ENCODE measurements at regions not wholly inside any gene's neighbourhood (a gene's known extent, or its start where the extent isn't known, plus 50 kb on each side); places are given as distances from the start of the nearest gene placed in this dataset.

GRCh38 chr9:107632661-107633060 is 143.1 kb upstream of the KLF4 start:
- intact Hi-C loops (cut with DNase I) = no loop called here
- no peak for DNase-seq
- no peak for TF ChIP-seq CTCF (IDR thresholded peaks at IDR 0.05)

GRCh38 chr9:107632216-107632615 is 142.6 kb upstream of the KLF4 start:
- H3K36me3 ChIP-seq = no peaks in the 10 kb centered on the region
- intact Hi-C loops (cut with DNase I) = no loop called here
- no peak for DNase-seq

More at GRCh38 chr9:107632661-107633060, 143.1 kb upstream of the KLF4 start:
- Histone ChIP-seq H3K4me1 (peaks cover 3% of the 10 kb centered on the region), H3K9me3 (no peaks in the 10 kb centered on the region), H3K4me3 (no peak overlapping the region), H3K27me3 (no peaks in the 10 kb centered on the region), H3K9ac (ENCODE audit: low read depth in 2 of 2, low read length in 2 of 2) (no peak overlapping the region), H3K27ac (no peak overlapping the region), H3K36me3 (no peaks in the 10 kb centered on the region)

GRCh38 chr9:107631788-107632187 is 142.2 kb upstream of the KLF4 start:
- Histone ChIP-seq H3K27ac (no peak overlapping the region), H3K36me3 (no peaks in the 10 kb centered on the region), H3K4me1 (no peaks in the 10 kb centered on the region), H3K27me3 (no peaks in the 10 kb centered on the region), H3K9ac (ENCODE audit: low read depth in 2 of 2, low read length in 2 of 2) (no peak overlapping the region), H3K9me3 (no peaks in the 10 kb centered on the region), H3K4me3 (no peak overlapping the region)
- intact Hi-C loops (cut with DNase I) = no loop called here
- no peak for DNase-seq
- TF ChIP-seq CTCF (IDR thresholded peaks at IDR 0.05) = no peak

More at GRCh38 chr9:107632216-107632615, 142.6 kb upstream of the KLF4 start:
- Histone ChIP-seq H3K9ac (ENCODE audit: low read depth in 2 of 2, low read length in 2 of 2) (no peak overlapping the region), H3K27ac (no peak overlapping the region), H3K9me3 (no peaks in the 10 kb centered on the region), H3K27me3 (no peaks in the 10 kb centered on the region), H3K4me1 (peaks cover 1% of the 10 kb centered on the region), H3K4me3 (no peak overlapping the region)
- no peak for TF ChIP-seq CTCF (IDR thresholded peaks at IDR 0.05)

GRCh38 chr9:107630156-107630555 is 140.6 kb upstream of the KLF4 start:
- no peak overlapping the region for H3K27ac ChIP-seq
- no peak overlapping the region for H3K4me3 ChIP-seq
- H3K9me3 ChIP-seq = no peaks in the 10 kb centered on the region
- intact Hi-C loops (cut with DNase I) = no loop called here
- no peaks in the 10 kb centered on the region for H3K36me3 ChIP-seq
- no peaks in the 10 kb centered on the region for H3K27me3 ChIP-seq
- no peak for TF ChIP-seq CTCF (IDR thresholded peaks at IDR 0.05)
- H3K9ac ChIP-seq (ENCODE audit: low read depth in 2 of 2, low read length in 2 of 2) = no peak overlapping the region
- no peak for DNase-seq
- no peaks in the 10 kb centered on the region for H3K4me1 ChIP-seq

GRCh38 chr9:107628444-107628843 is 138.9 kb upstream of the KLF4 start:
- no peak overlapping the region for H3K27ac ChIP-seq
- H3K27me3 ChIP-seq = no peaks in the 10 kb centered on the region
- no peaks in the 10 kb centered on the region for H3K4me1 ChIP-seq
- intact Hi-C loops (cut with DNase I) = no loop called here
- no peaks in the 10 kb centered on the region for H3K36me3 ChIP-seq
- H3K9ac ChIP-seq (ENCODE audit: low read depth in 2 of 2, low read length in 2 of 2) = no peak overlapping the region
- TF ChIP-seq CTCF (IDR thresholded peaks at IDR 0.05) = no peak
- no peak overlapping the region for H3K4me3 ChIP-seq
- no peak for DNase-seq
- H3K9me3 ChIP-seq = no peaks in the 10 kb centered on the region

- H3K27me3 ChIP-seq = no peaks in the 10 kb centered on the region
- no peaks in the 10 kb centered on the region for H3K36me3 ChIP-seq
- no peak overlapping the region for H3K4me3 ChIP-seq
- no peaks in the 10 kb centered on the region for H3K4me1 ChIP-seq
- H3K9me3 ChIP-seq = no peaks in the 10 kb centered on the region
- intact Hi-C loops (cut with DNase I) = no loop called here
- no peak overlapping the region for H3K27ac ChIP-seq
- H3K9ac ChIP-seq (ENCODE audit: low read depth in 2 of 2, low read length in 2 of 2) = no peak overlapping the region
- no peak for DNase-seq
- TF ChIP-seq CTCF (IDR thresholded peaks at IDR 0.05) = no peak
Measured at GRCh38 chr9:107627781-107628180, 138.2 kb upstream of the KLF4 start.
